GM18511 (cell line): ENCODE measurements at regions not wholly inside any gene's neighbourhood (a gene's known extent, or its start where the extent isn't known, plus 50 kb on each side); places are given as distances from the start of the nearest gene placed in this dataset.

Source experiments
- ATAC-seq: cut with Tn5 transposase; IDR thresholded peaks from one replicate; pipeline ENCODE4 v1.9.1; 2021; ENCODE audit warnings: mild to moderate bottlenecking, moderate library complexity; ENCODE audit not compliant: unreplicated experiment

DNA sequence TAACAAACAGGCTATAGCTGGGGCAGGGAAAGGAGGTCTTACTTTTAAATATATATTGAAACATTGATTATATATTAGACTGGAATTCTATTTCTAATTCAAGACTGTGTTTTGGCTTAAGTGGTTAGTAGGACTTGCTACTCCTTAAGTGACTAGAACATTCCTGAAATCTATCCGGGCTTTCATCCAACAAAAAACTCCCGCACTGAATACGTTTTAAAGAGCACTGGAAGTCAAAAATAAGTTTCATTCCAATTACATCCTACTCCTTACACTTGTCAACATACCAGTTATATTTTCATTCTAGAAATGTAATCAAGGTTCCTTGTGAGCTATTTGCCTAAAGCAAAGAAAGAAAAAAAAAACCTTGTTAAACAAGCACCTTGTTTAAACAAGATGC lies 204.6 kb downstream of the SP3 start:
- no peak for ATAC-seq

DNA sequence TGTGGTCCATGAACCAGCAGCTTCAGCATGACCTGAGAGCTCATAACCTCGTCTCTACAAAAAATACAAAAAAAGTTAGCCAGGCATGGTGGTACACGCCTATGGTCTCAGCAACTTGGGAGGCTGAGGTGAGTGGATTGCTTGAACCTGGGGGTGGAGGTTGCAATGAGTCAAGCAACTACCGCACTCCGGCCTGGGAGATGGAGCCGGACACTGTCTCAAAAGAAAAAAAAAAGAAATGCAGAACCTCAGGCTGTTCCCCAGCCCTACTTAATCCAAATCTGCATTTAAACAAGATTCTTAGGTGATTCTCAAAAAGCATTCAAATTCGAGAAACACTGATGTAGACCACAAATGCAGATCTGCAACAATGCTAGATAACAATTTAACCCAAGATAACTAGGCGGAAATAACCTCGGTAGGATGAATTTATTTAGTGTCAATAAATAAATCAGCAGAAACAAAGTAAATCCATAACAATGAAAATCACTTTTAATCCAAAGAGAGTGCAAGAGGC lies 203.5 kb downstream of the SP3 start:
- ATAC-seq, result no peak

DNA sequence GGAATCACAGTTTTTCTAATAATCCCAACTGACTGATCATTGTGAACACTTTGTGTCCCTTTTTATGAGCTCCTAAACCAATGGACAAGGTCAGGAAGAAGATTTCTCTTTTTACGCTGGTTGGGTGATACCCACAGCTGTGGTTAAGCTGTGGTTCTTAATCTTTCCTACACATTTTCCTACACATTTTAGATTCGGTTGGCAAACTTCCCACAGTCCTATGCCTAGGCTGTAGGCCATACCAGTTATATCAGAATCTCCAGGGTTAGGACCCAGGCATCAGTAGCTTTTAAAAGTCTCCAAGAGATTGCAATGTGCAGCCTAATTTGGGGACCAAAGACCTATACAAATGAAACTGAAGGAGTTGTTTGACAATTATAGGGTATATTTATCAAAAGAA lies 203.0 kb downstream of the SP3 start:
- ATAC-seq, result no peak

DNA sequence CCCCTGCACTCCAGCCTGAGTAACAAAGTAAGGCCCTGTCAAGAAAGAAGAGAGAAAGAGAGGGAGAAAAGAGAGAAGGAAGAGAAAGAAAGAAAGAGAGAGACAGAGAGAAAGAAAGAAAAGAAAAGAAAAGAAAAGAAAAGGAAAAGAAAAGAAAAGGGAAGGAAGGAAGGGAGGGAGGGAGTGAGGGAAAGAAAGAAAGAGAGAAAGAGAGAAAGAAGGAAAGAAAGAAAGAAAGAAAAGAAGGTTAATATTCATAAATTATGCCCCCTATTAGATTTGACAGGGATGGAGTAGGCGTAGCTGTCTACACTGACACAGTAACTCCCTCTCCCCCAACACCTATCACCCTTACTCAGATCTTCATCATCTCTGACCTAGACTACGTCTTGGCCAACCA lies 202.3 kb downstream of the SP3 start:
- ATAC-seq, result no peak

DNA sequence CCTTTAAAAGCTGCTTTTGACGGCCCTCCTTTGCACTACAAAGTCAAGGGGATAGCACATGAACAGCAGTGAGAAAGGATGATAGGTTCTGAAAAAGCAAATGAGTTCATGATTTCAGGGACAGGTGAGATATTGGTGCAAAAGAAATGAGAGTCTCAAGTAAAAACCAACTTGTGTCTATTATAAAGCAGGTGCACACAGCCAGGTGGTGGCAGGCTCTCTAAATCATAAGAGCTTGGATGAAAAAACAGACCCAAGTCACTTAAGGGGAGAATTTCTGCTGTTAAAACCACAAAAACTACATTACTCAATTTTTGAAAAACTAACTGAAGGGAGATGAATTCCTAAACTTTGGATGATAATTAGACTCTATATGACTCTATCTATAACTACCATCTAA lies 201.5 kb downstream of the SP3 start:
- ATAC-seq, result no peak

DNA sequence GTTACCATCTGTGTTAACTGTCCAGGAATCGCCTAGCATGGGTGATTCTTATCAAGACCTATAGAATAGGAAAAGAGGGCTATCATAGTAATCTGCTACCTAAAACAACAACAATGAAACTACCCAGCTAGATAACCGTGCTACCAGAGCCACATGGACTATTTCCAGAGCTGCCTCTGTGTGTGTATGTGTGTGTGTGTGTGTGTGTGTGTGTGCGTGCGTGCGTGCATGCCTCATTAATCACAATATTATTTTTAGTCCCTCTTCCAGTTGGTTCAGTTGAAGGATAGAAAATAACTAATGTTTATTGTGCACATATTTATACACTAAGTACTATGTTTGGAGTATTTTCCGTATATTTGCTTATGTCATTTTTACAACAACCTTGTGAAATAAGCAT lies 201.1 kb downstream of the SP3 start:
- ATAC-seq, result no peak

DNA sequence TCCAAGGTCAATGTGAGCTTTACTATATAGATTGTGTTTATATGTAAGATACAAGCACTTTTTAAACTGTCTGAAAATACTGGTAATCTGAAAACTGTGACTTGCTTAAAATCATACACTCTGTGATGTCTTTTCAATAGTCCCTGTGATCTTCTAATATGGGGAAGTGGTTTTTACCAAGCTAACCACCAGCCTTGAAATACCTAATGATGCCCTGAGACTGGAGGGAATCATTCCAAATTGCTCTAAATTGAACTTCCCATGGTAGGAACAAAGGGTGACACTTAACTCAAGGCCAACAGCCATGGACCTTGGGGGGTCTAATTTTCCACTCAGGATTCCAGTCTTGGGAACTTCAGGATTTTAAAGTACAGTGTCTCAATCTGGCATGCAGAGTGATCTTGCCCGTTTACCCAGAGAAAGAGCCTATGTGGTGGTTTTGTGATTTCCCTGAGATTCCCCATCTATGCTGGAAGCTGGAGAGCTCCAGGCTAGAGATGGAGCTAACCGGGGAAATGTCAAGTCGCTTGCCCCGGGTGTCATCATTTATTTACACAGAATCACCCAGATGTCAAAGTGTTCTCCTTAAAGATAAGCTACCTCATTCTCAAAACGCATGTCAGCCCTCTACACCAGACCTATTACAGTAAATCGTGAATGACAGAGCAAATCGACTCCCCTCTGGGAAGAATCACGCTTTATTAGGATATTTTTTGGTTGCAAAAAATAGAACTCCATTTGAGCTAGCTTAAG lies 198.5 kb downstream of the SP3 start:
- no peak for ATAC-seq

DNA sequence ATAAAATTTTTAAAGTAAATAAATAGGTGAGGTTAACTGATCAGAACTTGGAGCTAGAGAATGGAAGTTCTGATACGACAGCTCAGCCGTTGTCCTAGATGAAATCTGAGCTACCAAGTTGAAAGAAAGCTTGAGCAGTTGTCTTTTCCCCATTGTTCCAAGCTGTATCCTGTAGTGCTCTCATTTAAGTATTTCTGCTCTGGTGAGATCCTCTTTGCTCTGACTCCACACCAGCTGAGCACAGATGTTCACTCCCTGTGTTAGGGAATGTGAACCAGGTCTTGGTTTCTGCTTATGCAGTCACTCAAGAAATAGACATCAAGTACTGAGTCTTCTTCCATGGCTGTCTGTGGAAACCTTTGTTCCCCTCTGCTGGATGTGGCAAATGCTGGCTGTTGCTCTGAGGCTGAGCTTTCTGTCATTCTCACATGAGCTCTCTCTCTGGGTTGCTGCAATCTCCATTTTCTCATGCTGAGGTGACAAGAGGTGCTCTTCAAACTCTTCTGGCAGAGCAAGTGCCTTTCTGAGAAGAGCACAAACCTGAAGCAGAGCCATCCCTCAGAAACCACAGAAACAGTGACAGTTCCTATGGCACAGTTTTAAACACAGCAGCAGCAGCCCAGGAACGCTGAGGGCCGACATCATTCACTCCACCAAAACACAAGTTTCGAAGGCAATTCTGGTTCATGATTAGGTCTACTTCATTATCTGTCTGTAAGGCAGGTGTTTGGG lies 194.1 kb downstream of the SP3 start:
- ATAC-seq, result no peak

DNA sequence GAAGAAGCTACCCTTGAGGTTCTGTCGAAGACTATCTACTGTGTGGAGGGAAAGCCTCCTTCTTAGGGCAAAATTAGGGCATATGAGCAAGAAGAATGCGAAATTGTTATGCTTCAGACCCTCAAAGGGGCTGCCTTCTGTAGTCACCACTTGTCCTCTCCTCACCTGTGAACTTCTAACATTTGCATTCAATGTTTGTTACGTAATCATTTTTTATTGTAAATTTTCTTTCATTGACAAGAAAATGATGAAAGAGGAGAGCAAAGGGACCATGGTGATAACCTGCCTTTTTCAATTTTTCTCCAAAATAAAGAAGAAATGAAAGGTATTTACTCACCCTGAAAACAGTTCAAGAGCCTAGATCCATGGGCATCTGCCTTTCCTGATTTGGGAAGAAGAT lies 193.0 kb downstream of the SP3 start:
- ATAC-seq, result no peak

DNA sequence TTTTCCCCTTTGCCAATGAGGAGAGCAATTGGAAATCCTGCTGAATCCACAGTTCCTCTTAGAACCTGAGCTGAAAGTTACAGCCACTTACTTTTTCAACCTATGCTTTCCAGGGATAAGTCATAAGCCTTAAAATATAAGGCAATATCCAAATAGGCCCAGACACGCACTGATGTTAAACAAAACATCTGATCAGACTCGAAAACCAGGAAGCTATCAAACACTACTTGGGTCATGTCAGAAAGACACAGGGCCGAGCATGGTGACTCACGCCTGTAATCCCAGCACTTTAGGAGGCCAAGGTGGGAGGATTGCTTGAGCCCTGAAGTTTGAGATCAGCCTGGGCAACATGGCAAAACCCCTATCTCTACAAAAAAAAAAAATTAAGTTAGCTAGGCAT lies 192.1 kb downstream of the SP3 start:
- no peak for ATAC-seq

DNA sequence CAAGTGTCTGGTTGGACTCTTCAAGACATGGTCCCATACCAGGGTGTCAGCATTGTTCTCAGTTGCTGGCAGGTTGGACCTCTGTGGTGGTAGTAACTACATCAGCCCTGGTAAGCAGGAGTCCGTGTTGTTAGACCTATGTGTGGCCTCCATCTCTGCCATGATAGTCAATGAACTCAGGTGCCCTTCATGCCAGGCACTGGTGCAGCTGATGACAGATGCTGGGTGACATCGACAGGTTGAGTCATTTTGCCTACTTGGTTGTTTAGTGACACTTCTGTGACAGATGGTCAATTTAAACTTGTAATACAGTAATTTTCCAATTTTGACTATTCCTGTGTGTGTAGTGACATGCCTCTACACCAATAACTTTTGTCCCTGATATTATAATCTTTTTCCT lies 189.7 kb downstream of the SP3 start:
- no peak for ATAC-seq

DNA sequence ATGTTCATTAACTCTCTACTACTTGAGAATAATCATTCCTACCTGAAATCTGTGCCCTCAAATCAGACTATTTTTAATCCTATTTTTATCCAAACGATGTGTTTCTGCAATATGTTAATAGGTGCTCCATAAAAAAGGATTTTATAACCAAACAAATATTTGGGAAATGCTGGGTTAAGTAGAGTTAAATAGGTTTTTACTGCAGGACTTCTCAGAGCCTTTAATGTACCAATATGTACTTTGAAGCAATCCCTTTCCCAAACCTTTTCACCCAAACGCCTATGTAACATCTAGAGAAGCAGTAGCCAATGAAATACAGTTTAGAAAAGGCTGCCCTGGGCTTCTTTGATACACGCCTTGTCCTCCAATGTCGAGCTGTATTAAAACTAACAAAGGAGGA lies 182.5 kb downstream of the SP3 start:
- no peak for ATAC-seq

DNA sequence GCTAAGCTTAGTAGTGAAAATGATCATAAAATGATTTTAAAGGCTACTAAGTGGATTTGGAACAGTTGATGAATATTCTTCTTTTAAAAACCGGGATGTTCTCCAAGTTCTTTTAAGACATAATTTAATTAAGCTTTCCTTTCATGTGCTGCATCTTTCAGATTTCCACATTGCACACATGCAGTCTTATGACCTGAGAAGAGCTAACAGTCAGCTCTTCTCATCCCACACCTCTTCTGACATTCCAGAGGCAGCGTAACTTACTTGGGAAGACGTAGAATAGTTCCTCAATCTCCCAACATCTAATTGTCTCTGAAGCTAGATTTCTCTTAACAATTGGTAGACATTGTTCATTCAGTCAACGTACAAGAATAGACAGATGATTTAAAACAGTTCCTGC lies 181.8 kb downstream of the SP3 start:
- no peak for ATAC-seq

DNA sequence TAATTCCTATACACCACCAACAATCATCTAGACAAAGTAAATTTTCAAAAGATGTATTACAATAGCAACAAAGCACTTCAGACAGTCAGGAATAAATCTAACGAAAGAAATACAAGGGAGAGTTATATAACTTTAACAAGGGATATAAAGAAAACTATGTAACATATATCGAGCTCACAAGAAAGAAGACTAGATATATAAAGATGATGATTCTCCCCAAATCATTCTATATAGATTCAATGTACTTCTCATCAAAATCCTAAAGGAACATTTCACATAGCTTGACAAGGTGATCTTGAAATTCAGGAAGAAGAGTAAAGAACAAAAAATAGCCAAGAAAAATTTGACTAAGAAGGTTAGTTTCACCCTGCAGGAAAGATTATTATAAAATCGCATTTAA lies 179.4 kb downstream of the SP3 start:
- ATAC-seq, result no peak

DNA sequence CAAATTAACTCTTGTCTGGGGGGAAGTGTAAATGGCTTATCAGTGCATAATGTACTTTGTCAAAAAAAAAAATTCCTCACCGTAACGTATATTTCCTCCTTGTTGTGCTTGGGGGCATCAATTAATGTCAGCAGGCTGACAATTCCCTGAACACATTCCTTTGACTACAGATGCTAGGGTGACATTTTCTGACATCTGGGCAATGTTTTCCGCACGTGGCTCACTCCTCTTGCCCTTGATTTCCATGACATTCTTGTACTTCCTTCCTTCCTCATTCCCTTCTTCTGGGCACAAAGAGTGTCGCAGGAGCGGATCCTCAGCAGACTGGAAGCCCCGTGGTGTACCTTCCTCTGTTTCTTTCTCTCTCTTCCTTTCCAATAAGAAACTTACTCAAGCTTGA lies 173.7 kb downstream of the SP3 start:
- ATAC-seq, result no peak

DNA sequence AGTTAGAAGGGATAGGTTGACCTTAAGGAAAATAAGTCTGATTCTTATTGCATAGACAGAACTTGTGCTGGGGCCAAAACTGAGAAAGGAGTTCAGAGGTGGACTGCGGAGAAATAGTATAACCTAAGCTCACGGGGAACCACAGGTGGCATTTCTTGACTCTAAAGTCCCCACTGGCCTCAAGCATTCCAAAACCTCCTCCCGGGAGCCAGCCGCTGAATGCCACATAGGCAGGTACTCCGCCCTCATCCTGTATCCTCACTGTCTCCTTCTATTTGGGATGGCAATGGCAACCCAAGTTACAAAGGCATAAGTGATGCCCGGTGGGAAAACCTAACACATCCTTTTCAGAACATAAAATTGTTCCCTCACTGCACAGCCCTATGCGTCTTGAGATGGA lies 173.0 kb downstream of the SP3 start:
- no peak for ATAC-seq

DNA sequence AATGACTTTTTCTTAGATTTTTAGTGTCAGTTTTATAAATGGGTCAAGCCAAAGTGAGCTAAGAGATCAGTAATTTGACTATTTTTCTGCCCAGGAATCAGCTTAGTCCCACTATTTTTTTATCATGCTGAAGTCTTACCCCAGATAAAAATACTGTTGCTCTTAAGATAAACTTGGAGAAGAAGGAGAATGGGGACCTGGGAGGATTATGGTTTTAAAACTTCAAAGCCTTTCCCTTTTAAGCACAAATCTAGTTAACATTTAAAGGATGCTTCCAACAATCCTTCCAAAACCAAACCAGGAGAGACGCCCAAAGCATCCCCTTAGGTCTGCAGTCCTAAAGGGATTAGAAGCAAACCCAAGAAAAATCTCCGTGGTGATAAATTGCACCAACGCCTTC lies 172.4 kb downstream of the SP3 start:
- no peak for ATAC-seq

DNA sequence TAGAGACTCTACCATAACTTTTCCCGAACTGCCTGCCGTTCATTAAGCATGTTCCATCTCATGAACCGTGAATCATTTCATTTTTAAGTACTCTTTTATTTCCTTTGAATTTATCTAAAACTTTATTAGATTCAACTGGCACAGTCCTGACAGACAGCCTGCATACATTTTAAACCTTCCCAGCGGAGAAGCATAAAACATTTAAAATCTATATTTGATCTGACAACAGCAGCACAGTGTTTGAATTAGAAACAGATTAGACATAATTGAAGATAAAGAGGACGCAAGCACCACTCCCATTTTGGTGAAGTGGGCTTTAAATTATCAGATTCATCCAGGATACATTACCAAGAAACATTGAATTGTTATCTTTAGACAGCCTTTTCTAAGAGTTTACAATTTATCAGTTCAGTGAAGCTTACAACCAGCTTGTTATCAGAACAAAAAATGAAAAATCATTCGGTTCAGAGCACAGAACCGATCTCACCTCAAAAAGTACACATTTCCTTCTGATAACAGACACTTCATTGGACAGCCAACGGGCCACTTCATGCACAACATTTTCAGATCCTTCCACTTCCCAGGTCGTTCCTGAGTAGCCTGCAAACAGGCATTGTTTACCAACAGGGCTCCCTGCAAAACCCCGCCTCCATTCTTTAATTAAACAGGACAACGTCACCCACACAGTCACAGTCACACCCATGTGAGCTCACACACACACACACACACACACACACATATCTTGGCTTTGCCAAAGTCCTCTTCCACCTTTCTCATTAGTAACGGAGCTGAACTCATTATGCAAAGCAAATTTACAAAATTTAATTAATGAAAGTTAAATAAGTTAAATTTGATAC lies 171.2 kb downstream of the SP3 start:
- no peak for ATAC-seq

DNA sequence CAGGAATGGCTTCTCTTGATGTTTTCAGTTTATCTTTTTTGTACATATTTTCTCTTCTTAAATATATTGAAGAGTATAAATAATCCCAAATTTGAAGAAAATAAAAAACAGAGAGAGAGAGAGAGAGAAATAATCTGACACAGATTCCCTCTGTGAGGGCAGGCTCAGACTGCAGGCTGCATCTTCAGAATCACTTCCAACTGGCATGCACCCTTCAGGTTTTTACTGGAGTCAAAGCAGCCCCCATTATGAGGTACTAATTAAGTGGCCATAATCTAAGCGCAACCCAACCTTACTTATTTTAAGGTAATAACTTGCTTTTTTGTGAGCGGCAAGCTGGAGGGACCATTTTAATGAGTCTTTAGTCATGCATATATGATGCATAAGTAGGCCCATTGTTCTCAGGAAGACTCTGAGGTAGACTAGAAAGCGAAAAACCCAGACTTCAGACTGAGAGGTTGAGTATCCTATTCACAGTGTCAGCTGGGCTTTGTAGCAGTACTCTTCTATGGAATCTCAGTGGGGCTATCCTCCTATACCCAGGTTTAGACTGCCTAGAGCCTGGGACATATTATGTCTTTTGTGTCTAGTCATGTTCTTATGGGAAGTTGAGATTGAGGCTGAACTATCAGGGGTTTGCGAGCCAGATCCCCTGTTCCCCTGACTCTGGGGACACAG lies 167.4 kb downstream of the SP3 start:
- no peak for ATAC-seq

DNA sequence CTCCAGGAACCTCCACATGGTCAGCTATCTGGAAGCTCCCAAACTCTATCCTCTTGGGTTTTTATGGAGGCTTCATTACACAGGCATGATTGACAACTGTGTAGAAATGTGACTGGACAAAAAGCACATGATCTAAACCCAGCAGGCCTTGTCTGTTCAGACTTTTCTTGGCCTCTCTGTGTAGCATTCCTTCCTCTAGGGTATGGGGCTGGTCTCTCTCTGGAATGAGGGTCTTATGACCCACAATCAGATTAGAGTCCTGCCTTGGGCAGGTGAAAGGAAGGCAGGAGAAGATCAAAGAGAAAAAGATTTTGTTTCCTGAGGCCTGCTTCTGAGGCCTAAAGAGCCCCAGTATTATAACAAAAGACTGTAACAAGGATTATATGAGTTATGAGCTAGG lies 162.7 kb downstream of the SP3 start:
- no peak for ATAC-seq

DNA sequence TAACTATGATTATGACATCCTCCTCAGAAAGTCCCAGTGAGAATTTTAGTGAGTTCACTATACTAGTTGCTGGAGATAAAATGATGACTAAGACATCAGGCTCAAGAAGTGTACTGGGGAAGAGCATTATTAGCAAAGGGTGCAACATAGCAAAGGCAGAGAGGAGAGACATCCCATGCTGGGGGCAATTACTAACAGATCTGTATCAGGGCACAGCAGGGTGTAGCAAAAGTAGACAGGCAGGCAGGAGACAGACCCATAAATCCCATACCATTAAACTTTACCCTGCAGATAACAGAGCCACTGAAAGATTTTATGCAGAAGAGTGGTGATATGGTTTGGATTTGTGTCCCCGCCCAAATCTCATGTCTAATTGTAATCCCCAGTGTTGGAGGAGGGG lies 161.7 kb downstream of the SP3 start:
- no peak for ATAC-seq
